Body of pancreas (tissue), 4 donors: ENCODE measurements at regions not wholly inside any gene's neighbourhood (a gene's known extent, or its start where the extent isn't known, plus 50 kb on each side); places are given as distances from the start of the nearest gene placed in this dataset.
"Not testable (repeated sequence)": the region's sequence is repeated elsewhere in the genome, so short reads cannot be mapped to it uniquely, and the experiment has no call there.

Experiments used
- POLR2A ChIP-seq, 3 donors: fragments of 450-650 bp; IDR thresholded peaks; one replicate each; pipeline ENCODE4 v1.6.1; 2016; ENCODE audit warnings: antibody characterized with exemption in 3 of 3, mild to moderate bottlenecking in 2 of 3
- TF ChIP-seq, protein P1 (sequence below), 7 experiments: fragments of 450-650 bp in 4 of 7; fragments of 200-600 bp in 3 of 7; sonication (generic) in 3 of 7; IDR thresholded peaks; one replicate each; pipeline ENCODE4 v1.5.1; 2016 to 2019; ENCODE audit warnings: antibody characterized with exemption in 7 of 7

DNA sequence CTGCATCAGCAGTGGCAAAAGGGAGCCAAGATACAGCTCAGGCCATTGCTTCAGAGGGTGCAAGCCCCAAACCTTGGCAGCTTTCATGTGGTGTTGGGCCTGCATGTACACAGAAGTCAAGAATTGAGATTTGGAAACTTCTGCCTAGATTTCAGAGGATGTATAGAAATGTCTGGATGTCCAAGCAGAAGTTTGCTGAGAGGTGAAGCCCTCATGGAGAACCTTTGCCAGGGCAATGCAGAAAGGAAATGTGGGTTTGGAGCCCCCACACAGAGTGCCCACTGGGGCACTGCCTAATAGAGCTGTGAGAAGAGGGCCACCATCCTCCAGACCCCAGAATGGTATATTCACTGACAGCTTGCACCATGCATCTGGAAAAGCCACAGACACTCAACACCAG is 51.3 kb upstream of the DCLK2 start:
- TF ChIP-seq, protein P1, sequence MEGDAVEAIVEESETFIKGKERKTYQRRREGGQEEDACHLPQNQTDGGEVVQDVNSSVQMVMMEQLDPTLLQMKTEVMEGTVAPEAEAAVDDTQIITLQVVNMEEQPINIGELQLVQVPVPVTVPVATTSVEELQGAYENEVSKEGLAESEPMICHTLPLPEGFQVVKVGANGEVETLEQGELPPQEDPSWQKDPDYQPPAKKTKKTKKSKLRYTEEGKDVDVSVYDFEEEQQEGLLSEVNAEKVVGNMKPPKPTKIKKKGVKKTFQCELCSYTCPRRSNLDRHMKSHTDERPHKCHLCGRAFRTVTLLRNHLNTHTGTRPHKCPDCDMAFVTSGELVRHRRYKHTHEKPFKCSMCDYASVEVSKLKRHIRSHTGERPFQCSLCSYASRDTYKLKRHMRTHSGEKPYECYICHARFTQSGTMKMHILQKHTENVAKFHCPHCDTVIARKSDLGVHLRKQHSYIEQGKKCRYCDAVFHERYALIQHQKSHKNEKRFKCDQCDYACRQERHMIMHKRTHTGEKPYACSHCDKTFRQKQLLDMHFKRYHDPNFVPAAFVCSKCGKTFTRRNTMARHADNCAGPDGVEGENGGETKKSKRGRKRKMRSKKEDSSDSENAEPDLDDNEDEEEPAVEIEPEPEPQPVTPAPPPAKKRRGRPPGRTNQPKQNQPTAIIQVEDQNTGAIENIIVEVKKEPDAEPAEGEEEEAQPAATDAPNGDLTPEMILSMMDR (IDR thresholded peaks at IDR 0.05), result not testable (repeated sequence)
- not testable (repeated sequence) for TF ChIP-seq POLR2A (IDR thresholded peaks at IDR 0.05)
